ENCODE measurements at regions not wholly inside any gene's neighbourhood (a gene's known extent, or its start where the extent isn't known, plus 50 kb on each side); places are given as distances from the start of the nearest gene placed in this dataset.

DNA sequence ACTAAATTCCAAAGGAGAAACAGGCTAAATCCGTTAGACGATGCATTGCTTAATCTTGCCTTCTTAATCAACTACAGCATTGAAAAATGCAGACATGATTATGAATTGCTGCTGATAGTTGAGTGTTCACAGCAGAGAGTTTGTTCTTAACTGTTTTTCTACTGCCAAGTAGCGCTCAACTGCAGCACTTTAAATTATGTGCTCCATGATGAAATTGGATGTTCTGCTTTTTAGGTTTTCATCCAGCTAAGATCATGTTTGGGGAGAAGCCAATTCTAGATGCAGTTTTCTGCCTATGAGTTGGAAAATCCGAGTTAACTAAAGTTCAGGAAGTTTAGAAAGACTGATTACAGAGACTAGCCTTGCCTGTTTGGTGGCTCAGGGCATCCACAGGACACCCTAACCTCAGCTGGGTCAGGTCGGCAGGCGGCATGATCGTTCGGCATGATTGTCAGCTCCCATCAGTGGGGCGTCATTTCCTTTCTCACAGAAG, 119.4 kb upstream of the PIEZO2 start:
- Histone ChIP-seq H3K4me3 (peak overlapping the region; percentile 60), H3K27ac (peak overlapping the region in 1 of 2 donors; percentile 26)
- DNase-seq (ENCODE audit: low spot score): no peak
- no peak for TF ChIP-seq CTCF (IDR thresholded peaks at IDR 0.05)

DNA sequence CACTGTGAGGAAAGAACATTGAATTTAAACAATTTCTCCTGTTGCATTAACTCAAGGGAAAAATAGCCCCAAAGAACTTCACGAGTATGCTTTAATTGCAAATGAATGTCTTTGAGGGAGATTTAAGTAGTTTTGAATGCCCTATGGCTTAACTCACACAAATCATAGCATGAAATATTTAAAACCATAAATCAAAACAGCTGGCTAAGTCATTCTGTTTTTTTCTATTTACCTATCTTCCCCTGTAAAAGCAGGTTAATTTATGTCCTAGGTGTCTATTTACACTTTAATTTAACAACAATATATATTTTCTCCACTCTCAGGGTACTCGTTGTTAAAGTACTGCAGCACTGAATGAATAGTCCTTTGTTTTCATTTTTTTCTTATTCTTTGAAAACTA, 118.8 kb upstream of the PIEZO2 start:
- Histone ChIP-seq H3K27ac (no peak overlapping the region), H3K4me3 (no peak overlapping the region)
- no peak for TF ChIP-seq CTCF (IDR thresholded peaks at IDR 0.05)
- no peak for DNase-seq (ENCODE audit: low spot score)

DNA sequence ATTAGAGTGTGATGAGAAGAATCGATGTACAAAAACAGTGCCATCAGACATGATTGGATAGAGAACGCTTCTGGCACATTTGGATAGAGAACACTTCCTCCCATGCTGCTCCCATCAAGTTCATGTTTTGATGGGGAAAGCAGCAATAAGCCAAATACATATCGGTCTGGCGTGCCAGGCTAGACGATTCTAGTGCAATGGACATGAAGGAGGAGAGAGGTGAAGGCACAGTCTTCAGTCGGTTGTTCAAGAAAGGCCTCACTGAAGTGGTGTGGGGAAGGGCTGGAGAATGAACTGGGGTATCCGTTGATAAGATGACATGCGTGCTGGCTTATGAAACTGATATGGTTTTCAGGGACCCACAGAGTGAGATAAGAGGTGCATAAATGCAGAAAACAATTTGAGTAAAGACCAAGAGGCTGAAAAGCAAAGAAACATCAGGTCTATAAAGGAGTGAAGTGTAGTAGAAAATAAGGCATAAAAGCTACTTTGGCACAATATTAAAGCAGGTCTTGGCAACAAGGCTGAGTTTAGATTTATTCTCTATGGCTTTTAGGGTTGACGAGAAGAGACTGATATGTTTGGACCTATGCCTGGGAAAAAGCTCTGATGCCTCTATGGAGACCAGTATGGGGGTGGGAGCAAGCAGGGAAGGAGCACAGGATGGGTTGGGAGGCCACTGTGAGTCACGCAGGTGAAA, 117.6 kb upstream of the PIEZO2 start:
- Histone ChIP-seq H3K4me3 (no peak overlapping the region), H3K27ac (no peak overlapping the region)
- DNase-seq (ENCODE audit: low spot score): no peak
- no peak for TF ChIP-seq CTCF (IDR thresholded peaks at IDR 0.05)

DNA sequence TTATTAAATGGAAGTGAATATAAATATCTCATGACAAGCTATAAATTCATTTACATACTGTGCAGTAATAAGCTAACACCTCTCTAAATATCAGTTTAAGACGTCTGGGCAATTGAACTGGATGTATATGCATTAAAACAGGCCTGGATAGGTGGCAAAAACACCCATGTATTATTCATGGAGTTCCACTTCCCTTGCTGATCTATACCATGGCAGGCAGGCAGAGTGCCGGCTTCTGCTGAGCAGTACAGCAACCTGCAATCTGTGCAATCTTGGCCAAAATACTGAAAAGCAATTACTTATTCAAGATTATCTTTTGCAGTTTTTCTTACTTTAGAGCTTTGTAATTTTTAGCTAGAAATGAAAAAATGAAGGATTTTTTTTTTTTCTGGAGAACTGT, 112.1 kb upstream of the PIEZO2 start:
- Histone ChIP-seq H3K27ac (no peak overlapping the region), H3K4me3 (no peak overlapping the region)
- TF ChIP-seq CTCF (IDR thresholded peaks at IDR 0.05): no peak
- no peak for DNase-seq (ENCODE audit: low spot score)

- no peak overlapping the region for H3K27ac ChIP-seq
- DNase-seq (ENCODE audit: low spot score): no peak
- no peak for TF ChIP-seq CTCF (IDR thresholded peaks at IDR 0.05)
- no peak overlapping the region for H3K4me3 ChIP-seq
Observed at GRCh38 chr18:11260961-11261461, 111.6 kb upstream of the PIEZO2 start.

- Histone ChIP-seq H3K4me3 (no peak overlapping the region), H3K27ac (peak overlapping the region in 1 of 2 donors; percentile 29)
- TF ChIP-seq CTCF (IDR thresholded peaks at IDR 0.05): no peak
- no peak for DNase-seq (ENCODE audit: low spot score)
Observed at GRCh38 chr18:11259469-11260150, 110.2 kb upstream of the PIEZO2 start.

Measured in coronary artery (tissue), 2 donors.